GM21367 (cell line): ENCODE measurements at regions not wholly inside any gene's neighbourhood (a gene's known extent, or its start where the extent isn't known, plus 50 kb on each side); places are given as distances from the start of the nearest gene placed in this dataset.
A peak's percentile ranks its signal among the peaks of the same experiment; 100 is the strongest.
"Not testable (repeated sequence)": the region's sequence is repeated elsewhere in the genome, so short reads cannot be mapped to it uniquely, and the experiment has no call there.

Source experiments
- ATAC-seq: cut with Tn5 transposase; IDR thresholded peaks from one replicate; pipeline ENCODE4 v1.9.1; 2021; ENCODE audit not compliant: unreplicated experiment

DNA sequence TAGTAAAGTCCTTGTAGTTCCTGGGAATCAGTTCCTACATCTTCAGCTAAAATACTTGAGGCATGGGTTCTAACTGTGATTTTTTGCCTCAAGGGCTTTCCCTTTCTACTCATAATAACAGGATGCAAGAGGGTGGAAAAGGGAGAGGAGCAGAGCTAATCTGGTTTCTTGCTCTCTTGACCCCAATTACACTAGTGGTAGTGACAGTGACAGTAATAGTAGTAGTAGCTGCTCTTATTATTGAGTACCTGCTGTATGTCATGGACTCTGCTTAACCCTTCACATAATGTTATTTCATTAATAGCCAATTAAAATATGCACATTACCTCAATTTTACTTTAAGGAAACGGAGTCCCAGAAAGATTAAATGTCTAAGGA, 214.8 kb upstream of the HNRNPA3 start:
- ATAC-seq = no peak

DNA sequence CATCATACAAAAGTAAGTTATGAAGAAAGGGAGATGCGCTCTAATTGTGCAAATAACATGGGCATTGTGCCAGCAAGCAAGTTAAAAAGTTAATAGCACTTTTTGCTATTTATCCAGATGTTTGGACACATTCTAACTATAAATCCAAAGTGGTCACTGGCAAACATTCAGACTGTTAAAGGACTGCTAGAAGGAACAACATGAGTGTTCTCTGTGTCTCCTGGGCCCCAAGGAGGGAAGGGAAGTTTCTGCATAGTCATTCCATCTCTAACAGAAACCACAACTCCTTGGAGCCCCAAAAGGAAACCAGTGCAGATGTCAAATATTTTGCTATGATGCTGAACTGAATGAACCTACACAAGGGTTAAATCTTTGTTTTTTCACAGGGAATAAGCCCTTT, 213.3 kb upstream of the HNRNPA3 start:
- ATAC-seq = peak; percentile 54

GRCh38 chr2:177000061-177000714, 212.4 kb upstream of the HNRNPA3 start:
- ATAC-seq = no peak

GRCh38 chr2:177000715-177001072, 211.9 kb upstream of the HNRNPA3 start:
- ATAC-seq = no peak

DNA sequence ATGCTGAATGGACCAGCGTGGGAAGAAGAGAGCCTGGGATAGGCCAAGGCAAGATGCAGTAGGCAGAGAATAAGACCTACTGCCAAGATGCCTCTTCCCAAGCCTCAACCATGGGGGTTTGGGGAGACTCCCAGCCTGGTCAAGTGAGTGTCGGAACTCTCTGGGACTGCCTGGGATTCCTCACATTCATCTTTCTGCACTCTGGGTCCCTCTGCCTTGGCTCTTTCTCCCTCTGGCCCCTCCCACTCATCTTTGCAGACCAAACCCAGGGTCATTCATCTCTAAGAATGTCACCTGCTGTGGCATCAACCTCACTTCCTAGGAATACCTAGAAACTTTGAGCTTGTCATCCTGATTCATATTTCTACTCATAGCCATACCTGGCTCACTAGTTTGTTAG, 211.3 kb upstream of the HNRNPA3 start:
- ATAC-seq = no peak

- ATAC-seq = no peak
These were observed 209.6 kb upstream of the HNRNPA3 start for GRCh38 chr2:177002983-177003382.

DNA sequence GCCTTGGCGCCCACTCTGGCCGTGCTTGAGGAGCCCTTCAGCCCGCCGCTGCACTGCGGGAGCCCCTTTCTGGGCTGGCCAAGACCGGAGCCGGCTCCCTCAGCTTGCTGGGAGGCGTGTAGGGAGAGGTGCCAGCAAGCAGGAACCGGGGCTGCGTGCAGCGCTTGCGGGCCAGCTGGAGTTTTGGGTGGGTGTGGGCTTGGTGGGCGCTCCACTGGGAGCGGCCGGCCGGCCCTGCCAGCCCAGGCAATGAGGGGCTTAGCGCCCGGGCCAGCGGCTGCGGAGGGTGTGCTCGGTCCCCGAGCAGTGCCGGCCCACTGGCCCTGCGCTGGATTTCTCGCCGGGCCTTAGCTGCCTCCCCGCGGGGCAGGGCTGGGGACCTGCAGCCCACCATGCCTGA, 204.9 kb upstream of the HNRNPA3 start:
- ATAC-seq = not testable (repeated sequence)

DNA sequence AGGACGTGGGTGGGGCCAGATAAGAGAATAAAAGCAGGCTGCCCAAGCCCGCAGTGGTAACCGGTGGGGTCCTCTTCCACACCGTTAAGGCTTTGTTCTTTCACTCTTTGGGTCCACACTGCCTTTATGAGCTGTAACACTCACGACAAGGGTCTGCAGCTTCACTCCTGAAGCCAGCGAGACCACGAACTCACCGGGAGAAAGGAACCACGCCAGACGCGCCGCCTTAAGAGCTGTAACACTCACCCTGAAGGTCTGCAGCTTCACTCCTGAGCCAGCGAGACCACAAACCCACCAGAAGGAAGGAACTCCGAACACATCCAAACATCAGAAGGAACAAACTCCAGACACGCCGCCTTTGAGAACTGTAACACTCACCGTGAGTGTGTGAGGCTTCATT, 203.9 kb upstream of the HNRNPA3 start:
- not testable (repeated sequence) for ATAC-seq

GRCh38 chr2:177010146-177010545, 202.4 kb upstream of the HNRNPA3 start:
- ATAC-seq = no peak

DNA sequence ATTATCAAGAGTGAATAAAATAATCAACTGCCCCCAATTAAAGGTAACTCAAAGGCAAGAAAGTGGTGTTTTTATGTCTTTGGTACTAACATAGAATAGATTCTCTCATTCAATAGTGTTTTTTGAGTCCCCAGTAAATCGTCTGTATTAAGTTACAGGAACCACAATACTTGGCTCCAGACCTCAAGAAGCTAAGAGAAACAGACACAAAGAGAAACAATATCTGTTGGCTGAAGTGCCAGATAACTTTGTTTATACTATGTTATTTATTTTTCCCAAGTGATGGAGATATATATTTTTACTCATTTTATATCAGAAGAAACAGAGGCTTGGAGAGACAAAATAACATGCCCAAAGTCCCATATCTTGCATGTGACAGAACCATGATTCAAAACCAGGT, 201.7 kb upstream of the HNRNPA3 start:
- no peak for ATAC-seq

DNA sequence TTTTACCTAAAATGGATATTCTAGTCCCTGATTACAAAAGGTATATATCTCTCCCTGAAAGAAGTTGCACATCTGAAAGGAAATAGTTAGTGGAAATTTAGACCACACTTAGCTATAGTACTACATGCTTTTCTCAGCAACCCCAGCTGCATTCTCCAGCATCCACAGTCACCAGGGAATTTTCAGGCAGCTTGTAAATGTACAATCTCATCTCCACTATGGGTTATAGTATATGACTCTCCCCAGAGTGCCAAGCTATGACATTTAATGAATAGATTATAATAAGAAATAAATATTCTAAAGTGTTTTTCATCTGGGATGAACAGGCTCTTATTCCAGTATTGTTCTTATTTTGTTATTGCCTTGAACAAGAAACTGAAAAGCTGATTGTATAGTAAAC, 197.6 kb upstream of the HNRNPA3 start:
- no peak for ATAC-seq

DNA sequence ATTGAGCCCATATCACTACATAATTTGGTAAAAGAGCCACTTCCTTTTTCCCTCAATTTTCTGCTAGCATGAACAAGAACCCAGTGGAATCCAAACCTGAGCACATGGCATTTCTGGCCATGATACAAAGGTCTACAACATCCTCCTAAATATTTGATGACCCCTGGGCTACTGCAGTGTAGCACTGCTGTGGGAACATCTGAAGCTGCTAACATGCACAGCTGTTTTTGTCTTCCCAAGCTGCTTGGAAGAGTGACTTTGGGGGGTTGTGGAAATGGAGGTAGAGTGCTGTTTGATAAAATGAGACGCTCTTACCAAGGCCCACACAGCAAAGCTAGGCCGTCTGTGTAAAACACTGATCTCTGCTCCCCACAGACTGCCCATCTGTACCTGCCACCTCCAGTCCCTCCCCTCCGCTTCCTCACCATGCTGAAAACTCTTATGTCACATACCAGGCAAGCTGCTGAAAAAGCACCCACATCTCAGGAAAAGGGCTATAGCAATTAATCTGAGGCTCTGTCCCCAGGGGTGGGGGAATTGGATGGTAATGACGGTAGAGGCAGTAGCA, 197.2 kb upstream of the HNRNPA3 start:
- no peak for ATAC-seq

GRCh38 chr2:177020524-177021119, 192.0 kb upstream of the HNRNPA3 start:
- ATAC-seq = no peak

DNA sequence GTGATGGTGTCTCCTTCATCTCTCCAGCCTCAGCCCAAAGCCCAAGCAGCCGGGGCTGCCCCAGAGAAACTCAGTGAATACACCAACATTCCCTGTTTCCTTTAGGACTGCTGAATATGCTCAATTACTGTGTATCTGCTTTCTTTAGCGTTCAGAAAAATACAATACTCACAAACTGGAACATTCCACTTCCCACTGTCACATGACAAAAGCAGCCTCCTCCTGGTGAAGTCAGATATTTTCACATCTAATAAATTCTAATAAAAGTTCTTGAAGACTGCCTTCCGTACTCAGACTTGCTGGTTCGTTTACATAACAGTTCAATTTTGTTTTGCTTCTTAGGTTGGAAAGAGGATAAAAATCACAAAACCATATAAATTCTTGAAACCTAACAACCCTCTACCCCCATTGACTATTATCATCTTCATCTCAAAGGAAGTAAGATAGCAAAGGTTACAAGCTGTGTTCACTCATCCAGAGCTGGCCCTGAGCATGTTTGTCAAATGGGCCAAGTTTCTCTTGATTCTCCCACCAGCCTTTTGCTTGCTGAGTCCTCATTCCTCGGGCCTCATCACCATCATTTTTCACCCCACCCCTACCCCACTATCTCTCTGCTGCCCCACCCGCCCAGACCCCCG, 190.8 kb upstream of the HNRNPA3 start:
- ATAC-seq = no peak

DNA sequence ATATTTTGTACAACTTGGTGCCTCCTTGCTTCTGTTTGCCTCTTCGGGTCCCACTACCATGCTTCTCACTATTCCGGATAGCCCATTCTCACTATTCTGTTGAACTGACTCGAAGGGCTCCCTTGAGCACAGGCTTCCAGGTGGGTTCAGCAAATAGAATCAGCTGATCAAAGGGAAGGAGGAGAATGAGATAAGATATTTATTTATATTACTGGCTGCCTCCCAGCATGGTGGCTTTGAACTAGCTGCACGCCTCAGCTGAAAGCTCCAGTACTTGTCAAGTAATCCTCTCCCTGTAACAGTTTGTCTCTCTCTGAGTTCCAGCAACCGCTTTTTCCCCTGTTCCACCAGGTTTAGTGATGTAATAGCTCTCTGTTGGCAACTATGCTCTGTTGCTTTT, 187.8 kb upstream of the HNRNPA3 start:
- ATAC-seq = no peak

DNA sequence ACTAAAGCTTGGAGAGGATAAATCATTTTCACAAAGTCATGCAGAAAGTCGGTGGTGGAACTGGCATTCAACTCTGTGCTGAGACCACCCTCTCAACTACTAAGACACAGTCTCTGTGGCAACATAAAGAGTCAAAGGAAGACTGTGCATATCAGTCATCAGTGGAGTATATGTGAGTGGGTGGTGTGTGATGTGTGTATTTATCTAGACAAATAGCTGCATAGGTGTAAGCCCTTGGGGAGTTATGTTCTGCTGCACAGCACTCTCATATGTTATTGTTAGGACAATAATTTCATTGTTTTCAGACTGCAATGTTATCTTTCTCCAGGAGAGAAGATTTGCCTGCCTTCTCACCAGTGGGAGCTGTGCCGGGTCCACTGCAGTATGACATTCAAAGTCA, 186.3 kb upstream of the HNRNPA3 start:
- ATAC-seq = no peak

GRCh38 chr2:177026956-177027355, 185.6 kb upstream of the HNRNPA3 start:
- ATAC-seq = no peak

GRCh38 chr2:177028296-177028695, 184.3 kb upstream of the HNRNPA3 start:
- ATAC-seq = no peak

DNA sequence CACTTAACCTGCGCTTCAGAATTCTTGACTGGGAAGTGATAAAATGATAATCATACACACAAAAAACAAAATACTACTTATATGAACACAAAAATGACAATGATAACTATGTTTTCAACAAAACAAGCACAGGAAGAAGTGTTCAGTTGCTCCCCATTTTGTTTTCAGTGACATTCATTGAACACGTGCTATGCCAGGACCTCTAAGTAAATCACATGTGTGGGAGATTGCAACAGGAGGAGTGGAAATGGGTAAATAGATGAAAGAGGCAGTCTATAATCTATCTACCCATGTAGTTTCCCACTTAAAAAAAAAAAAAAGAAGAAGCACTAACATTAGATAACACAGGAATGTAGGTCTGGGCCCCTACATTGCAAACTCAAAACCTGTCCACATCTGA, 183.5 kb upstream of the HNRNPA3 start:
- no peak for ATAC-seq

DNA sequence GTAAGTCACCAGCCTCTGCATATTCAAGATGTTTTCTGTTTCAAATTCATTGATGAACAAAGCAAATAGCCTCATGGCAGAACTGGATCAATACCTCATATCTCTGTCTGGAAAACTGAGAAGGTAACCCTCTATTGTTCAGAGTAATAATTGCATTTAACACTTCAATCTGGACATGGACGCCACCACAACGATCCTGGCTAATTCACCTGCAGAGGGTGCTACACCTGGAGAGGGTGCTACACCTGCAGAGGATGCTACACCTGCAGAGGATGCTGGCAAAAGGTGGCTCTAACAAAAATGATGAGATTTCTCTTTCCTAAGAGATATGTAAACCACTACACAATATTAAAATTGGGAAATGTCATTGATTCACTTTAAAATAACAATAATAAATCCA, 183.1 kb upstream of the HNRNPA3 start:
- no peak for ATAC-seq

- no peak for ATAC-seq
These were observed 182.7 kb upstream of the HNRNPA3 start for GRCh38 chr2:177029901-177030300.

- ATAC-seq = no peak
These were observed 182.0 kb upstream of the HNRNPA3 start for GRCh38 chr2:177030451-177031105.
